ELR (cell line): ENCODE measurements at regions not wholly inside any gene's neighbourhood (a gene's known extent, or its start where the extent isn't known, plus 50 kb on each side); places are given as distances from the start of the nearest gene placed in this dataset.

Experiments used
- DNase-seq: peaks from one replicate; pipeline ENCODE4 v3.0.0-alpha.2; 2015; ENCODE audit warnings: low read depth

GRCh38 chr9:13716601-13717321 lies 437.3 kb upstream of the MPDZ start:
- DNase-seq: no peak

- DNase-seq: no peak
These were observed 436.6 kb upstream of the MPDZ start for GRCh38 chr9:13716090-13716489.

- no peak for DNase-seq
These were observed 435.9 kb upstream of the MPDZ start for GRCh38 chr9:13715430-13715829.

- no peak for DNase-seq
These were observed 428.4 kb upstream of the MPDZ start for GRCh38 chr9:13707612-13708576.

GRCh38 chr9:13705918-13706317 lies 426.4 kb upstream of the MPDZ start:
- no peak for DNase-seq

- DNase-seq: no peak
These were observed 425.9 kb upstream of the MPDZ start for GRCh38 chr9:13705373-13705772.

GRCh38 chr9:13690595-13690994 lies 411.1 kb upstream of the MPDZ start:
- DNase-seq: peak; percentile 11

- DNase-seq: no peak
These were observed 410.4 kb upstream of the MPDZ start for GRCh38 chr9:13689925-13690324.

- peak; percentile 14 for DNase-seq
These were observed 409.6 kb upstream of the MPDZ start for GRCh38 chr9:13688990-13689600.

- DNase-seq: no peak
These were observed 408.9 kb upstream of the MPDZ start for GRCh38 chr9:13688223-13688989.

GRCh38 chr9:13684656-13685055 lies 405.2 kb upstream of the MPDZ start:
- no peak for DNase-seq

- DNase-seq: no peak
These were observed 398.3 kb upstream of the MPDZ start for GRCh38 chr9:13677801-13678200.

GRCh38 chr9:13675638-13676000 lies 396.1 kb upstream of the MPDZ start:
- no peak for DNase-seq

GRCh38 chr9:13674926-13675637 lies 395.6 kb upstream of the MPDZ start:
- DNase-seq: no peak

GRCh38 chr9:13673348-13673747 lies 393.9 kb upstream of the MPDZ start:
- DNase-seq: no peak

GRCh38 chr9:13665418-13666066 lies 386.1 kb upstream of the MPDZ start:
- peak; percentile 36 for DNase-seq

GRCh38 chr9:13661014-13661413 lies 381.5 kb upstream of the MPDZ start:
- DNase-seq: no peak

GRCh38 chr9:13651969-13652663 lies 372.6 kb upstream of the MPDZ start:
- DNase-seq: no peak

GRCh38 chr9:13651526-13651925 lies 372.0 kb upstream of the MPDZ start:
- no peak for DNase-seq

GRCh38 chr9:13648676-13649075 lies 369.2 kb upstream of the MPDZ start:
- peak; percentile 1 for DNase-seq
